Neural progenitor cell (in vitro differentiated cells): ENCODE measurements at regions not wholly inside any gene's neighbourhood (a gene's known extent, or its start where the extent isn't known, plus 50 kb on each side); places are given as distances from the start of the nearest gene placed in this dataset.

Experiments
- DNase-seq: peaks from one replicate; pipeline ENCODE4 v3.0.0-alpha.2; 2016; ENCODE audit warnings: low spot score
- H2AFZ ChIP-seq: fragments of 200-600 bp; sonication (generic); replicated peaks from 2 replicates; pipeline ENCODE4 v1.6.1; 2016; ENCODE audit warnings: antibody characterized with exemption
- H3F3A ChIP-seq: fragments of 200-600 bp; sonication (generic); 2 replicates; pipeline ENCODE4 v1.6.1; 2016; ENCODE audit warnings: antibody characterized with exemption, low read depth
- H3K27ac ChIP-seq: fragments of 200-600 bp; sonication (generic); 2 replicates; pipeline ENCODE4 v1.5.1; 2016; ENCODE audit warnings: mild to moderate bottlenecking
- H3K27me3 ChIP-seq: fragments of 200-600 bp; sonication (generic); 2 replicates; pipeline ENCODE4 v1.6.1; 2016; ENCODE audit warnings: mild to moderate bottlenecking, moderate library complexity
- H3K36me3 ChIP-seq: fragments of 200-600 bp; sonication (generic); 2 replicates; pipeline ENCODE4 v1.5.1; 2016
- H3K4me1 ChIP-seq: fragments of 200-600 bp; sonication (generic); 2 replicates; pipeline ENCODE4 v1.6.1; 2016; ENCODE audit warnings: mixed run types
- H3K4me2 ChIP-seq: fragments of 200-600 bp; sonication (generic); 2 replicates; pipeline ENCODE4 v1.6.1; 2016
- H3K4me3 ChIP-seq: fragments of 200-600 bp; sonication (generic); 2 replicates; pipeline ENCODE4 v1.5.1; 2016
- H3K79me2 ChIP-seq: fragments of 200-600 bp; sonication (generic); 2 replicates; pipeline ENCODE4 v1.6.1; 2016; ENCODE audit warnings: low read depth
- H3K9ac ChIP-seq: fragments of 200-600 bp; sonication (generic); 2 replicates; pipeline ENCODE4 v1.6.1; 2016
- H3K9me3 ChIP-seq: fragments of 200-600 bp; sonication (generic); 2 replicates; pipeline ENCODE4 v1.5.1; 2016; ENCODE audit warnings: low read depth
- H4K20me1 ChIP-seq: fragments of 200-600 bp; sonication (generic); 2 replicates; pipeline ENCODE4 v1.6.1; 2016; ENCODE audit warnings: low read depth
- H3K27ac Mint-ChIP-seq: 3 replicates; pipeline ENCODE4 v1.8.0; 2021; ENCODE audit warnings: mixed read lengths
- H3K27me3 Mint-ChIP-seq: 2 replicates; pipeline ENCODE4 v1.8.0; 2022; ENCODE audit warnings: low read depth, mild to moderate bottlenecking, inconsistent platforms, moderate library complexity, mixed read lengths; ENCODE audit not compliant: insufficient read depth
- H3K36me3 Mint-ChIP-seq: 3 replicates; pipeline ENCODE4 v1.8.0; 2021; ENCODE audit warnings: mixed read lengths
- H3K4me1 Mint-ChIP-seq: 3 replicates; pipeline ENCODE4 v1.8.0; 2021; ENCODE audit warnings: mixed read lengths
- H3K4me3 Mint-ChIP-seq: 3 replicates; pipeline ENCODE4 v1.8.0; 2021; ENCODE audit warnings: mild to moderate bottlenecking, moderate library complexity, mixed read lengths
- H3K9me3 Mint-ChIP-seq: 3 replicates; pipeline ENCODE4 v1.8.0; 2020; ENCODE audit warnings: mixed read lengths
- CTCF ChIP-seq: fragments of 200-600 bp; sonication (generic); IDR thresholded peaks from 2 replicates; pipeline ENCODE4 v1.5.1; 2017; ENCODE audit warnings: antibody characterized with exemption, mild to moderate bottlenecking
- EZH2 ChIP-seq: fragments of 200-600 bp; sonication (generic); IDR thresholded peaks from 2 replicates; pipeline ENCODE4 v1.6.1; 2017; ENCODE audit warnings: antibody characterized with exemption, mild to moderate bottlenecking, moderate library complexity
- EZH2phosphoT487 ChIP-seq: fragments of 200-600 bp; sonication (generic); IDR thresholded peaks from 2 replicates; pipeline ENCODE4 v1.6.1; 2017; ENCODE audit warnings: antibody characterized with exemption

GRCh38 chr6:4363656-4364055 lies 228.3 kb upstream of the ECI2 start:
- peaks cover 12% of the 10 kb centered on the region for H3K27me3 Mint-ChIP-seq
- no peak overlapping the region for H2AFZ ChIP-seq

GRCh38 chr6:4362326-4362725 lies 227.0 kb upstream of the ECI2 start:
- H3F3A ChIP-seq, result no peaks in the 10 kb centered on the region
- H3K4me3 ChIP-seq, result no peak overlapping the region
- no peaks in the 10 kb centered on the region for H3K79me2 ChIP-seq
- H2AFZ ChIP-seq, result no peak overlapping the region
- no peak overlapping the region for H3K9ac ChIP-seq
- H4K20me1 ChIP-seq, result no peaks in the 10 kb centered on the region
- H3K27ac ChIP-seq, result no peak overlapping the region
- no peaks in the 10 kb centered on the region for H3K36me3 Mint-ChIP-seq
- peaks cover 12% of the 10 kb centered on the region for H3K27me3 Mint-ChIP-seq
- DNase-seq, result no peak
- peak overlapping the region; percentile 46 for H3K27ac Mint-ChIP-seq
- TF ChIP-seq EZH2 (no peak), EZH2phosphoT487 (no peak), CTCF (no peak)
- H3K4me1 ChIP-seq, result peaks cover 15% of the 10 kb centered on the region
- no peak overlapping the region for H3K4me2 ChIP-seq
- no peak overlapping the region for H3K4me3 Mint-ChIP-seq
- no peaks in the 10 kb centered on the region for H3K27me3 ChIP-seq
- no peaks in the 10 kb centered on the region for H3K9me3 Mint-ChIP-seq
- H3K36me3 ChIP-seq, result no peaks in the 10 kb centered on the region
- H3K4me1 Mint-ChIP-seq, result peaks cover 28% of the 10 kb centered on the region
- no peaks in the 10 kb centered on the region for H3K9me3 ChIP-seq

More at GRCh38 chr6:4363656-4364055, 228.3 kb upstream of the ECI2 start:
- no peak overlapping the region for H3K4me2 ChIP-seq
- H3K9ac ChIP-seq, result no peak overlapping the region
- no peaks in the 10 kb centered on the region for H3F3A ChIP-seq
- TF ChIP-seq CTCF, result no peak
- no peak for TF ChIP-seq EZH2phosphoT487
- no peak for TF ChIP-seq EZH2
- no peak overlapping the region for H3K27ac ChIP-seq
- no peaks in the 10 kb centered on the region for H3K9me3 ChIP-seq
- H4K20me1 ChIP-seq, result no peaks in the 10 kb centered on the region
- Mint-ChIP-seq H3K36me3 (no peaks in the 10 kb centered on the region), H3K9me3 (no peaks in the 10 kb centered on the region), H3K27ac (no peak overlapping the region), H3K4me3 (no peak overlapping the region), H3K4me1 (peaks cover 26% of the 10 kb centered on the region)
- H3K36me3 ChIP-seq, result no peaks in the 10 kb centered on the region
- H3K4me3 ChIP-seq, result no peak overlapping the region
- H3K79me2 ChIP-seq, result no peaks in the 10 kb centered on the region
- peaks cover 15% of the 10 kb centered on the region for H3K4me1 ChIP-seq
- no peaks in the 10 kb centered on the region for H3K27me3 ChIP-seq
- no peak for DNase-seq

GRCh38 chr6:4360920-4361319 lies 225.5 kb upstream of the ECI2 start:
- Histone ChIP-seq H3K4me1 (peaks cover 7% of the 10 kb centered on the region), H3K27ac (no peak overlapping the region), H3K9me3 (no peaks in the 10 kb centered on the region), H3K36me3 (no peaks in the 10 kb centered on the region), H3F3A (no peaks in the 10 kb centered on the region), H3K79me2 (no peaks in the 10 kb centered on the region), H3K27me3 (no peaks in the 10 kb centered on the region), H4K20me1 (no peaks in the 10 kb centered on the region), H3K4me3 (no peak overlapping the region), H3K4me2 (no peak overlapping the region), H2AFZ (no peak overlapping the region), H3K9ac (no peak overlapping the region)
- Mint-ChIP-seq H3K4me1 (peaks cover 23% of the 10 kb centered on the region), H3K36me3 (no peaks in the 10 kb centered on the region), H3K4me3 (no peak overlapping the region), H3K27ac (no peak overlapping the region), H3K27me3 (peaks cover 16% of the 10 kb centered on the region), H3K9me3 (no peaks in the 10 kb centered on the region)
- no peak for DNase-seq
- TF ChIP-seq CTCF, result no peak
- no peak for TF ChIP-seq EZH2
- no peak for TF ChIP-seq EZH2phosphoT487
